H1 (cell line): ENCODE measurements at regions not wholly inside any gene's neighbourhood (a gene's known extent, or its start where the extent isn't known, plus 50 kb on each side); places are given as distances from the start of the nearest gene placed in this dataset.

Source experiments
- CTCF ChIA-PET: fragments of 300-600 bp; sonication (Branson Sonifier 250); formaldehyde crosslinking; loops from one replicate; lab custom pipeline; 2021; ENCODE audit not compliant: partially characterized antibody; lab: Charles Lee
- POLR2A ChIA-PET: fragments of 300-600 bp; sonication (Branson Sonifier 250); formaldehyde crosslinking; loops from one replicate; lab custom pipeline; 2021; ENCODE audit warnings: inconsistent platforms; ENCODE audit not compliant: partially characterized antibody; lab: Charles Lee
- DNase-seq, 2 experiments: peaks; one replicate each; pipeline versions ENCODE4 v3.0.0 to v3.0.0-alpha.2; 2010 to 2022; ENCODE audit warnings: low spot score in 2 of 2, low read depth in 1 of 2, mixed read lengths in 1 of 2
- FAIRE-seq: peaks from 2 replicates; lab custom pipeline; 2011; peaks lifted over from hg19 to GRCh38; lab: Jason Lieb, UNC
- H2AFZ ChIP-seq: 2 replicates; pipeline ENCODE4 v1.8.1; 2012; ENCODE audit warnings: low read length, inconsistent platforms
- H2AK5ac ChIP-seq: 2 replicates; pipeline ENCODE4 v1.6.1; 2013; ENCODE audit warnings: low read depth, low read length
- H2BK120ac ChIP-seq: replicated peaks from 2 replicates; pipeline ENCODE3; 2013; ENCODE audit warnings: low read depth, low read length, inconsistent platforms
- H2BK12ac ChIP-seq: 2 replicates; pipeline ENCODE4 v1.6.1; 2013; ENCODE audit warnings: low read depth, low read length
- H2BK15ac ChIP-seq: 2 replicates; pipeline ENCODE4 v1.6.1; 2013; ENCODE audit warnings: low read length
- H2BK20ac ChIP-seq: 2 replicates; pipeline ENCODE4 v1.6.1; 2013; ENCODE audit warnings: low read length
- H2BK5ac ChIP-seq: 2 replicates; pipeline ENCODE4 v1.6.1; 2013; ENCODE audit warnings: low read depth, low read length
- H3K14ac ChIP-seq: 2 replicates; pipeline ENCODE4 v1.6.1; 2013; ENCODE audit warnings: inconsistent platforms; ENCODE audit not compliant: insufficient read length
- H3K18ac ChIP-seq: 2 replicates; pipeline ENCODE4 v1.6.1; 2013; ENCODE audit warnings: low read length; ENCODE audit errors: extremely low read depth
- H3K23ac ChIP-seq: 2 replicates; pipeline ENCODE4 v1.6.1; 2013; ENCODE audit warnings: inconsistent platforms; ENCODE audit not compliant: insufficient read length
- H3K23me2 ChIP-seq: 2 replicates; pipeline ENCODE4 v1.6.1; 2013; ENCODE audit warnings: low read depth, low read length
- H3K27ac ChIP-seq: 2 replicates; pipeline ENCODE4 v1.6.1; 2011; ENCODE audit warnings: low read depth, low read length, inconsistent platforms
- H3K27me3 ChIP-seq, 4 experiments: replicated peaks in 1 of 4; 1 replicate in 1 of 4; 2 replicates in 3 of 4; pipeline versions ENCODE4 v1.6.1 to v1.8.1; 2011 to 2013; ENCODE audit warnings: low read length in 3 of 4, mild to moderate bottlenecking in 3 of 4, inconsistent platforms in 2 of 4, mixed read lengths in 2 of 4, moderate library complexity in 1 of 4; ENCODE audit not compliant: control insufficient read depth in 3 of 4, insufficient read depth in 3 of 4; ENCODE audit errors: extremely low read depth in 1 of 4
- H3K36me3 ChIP-seq, 4 experiments: 2 replicates each; pipeline versions ENCODE4 v1.6.1 to v1.8.1; 2011 to 2013; ENCODE audit warnings: mild to moderate bottlenecking in 4 of 4, low read length in 3 of 4, moderate library complexity in 2 of 4, control low read depth in 1 of 4, inconsistent platforms in 1 of 4; ENCODE audit not compliant: insufficient read depth in 4 of 4, control insufficient read depth in 2 of 4
- H3K4ac ChIP-seq: replicated peaks from 2 replicates; pipeline ENCODE3; 2013; ENCODE audit warnings: low read length, low read depth, mixed read lengths, inconsistent platforms; ENCODE audit not compliant: insufficient read length
- H3K4me1 ChIP-seq, 4 experiments: replicated peaks in 1 of 4; 1 replicate in 1 of 4; 2 replicates in 3 of 4; pipeline versions ENCODE4 v1.6.1 to v1.8.1; 2011 to 2013; ENCODE audit warnings: low read length in 3 of 4, inconsistent platforms in 2 of 4, mixed read lengths in 1 of 4; ENCODE audit not compliant: insufficient read depth in 4 of 4, control insufficient read depth in 3 of 4
- H3K4me2 ChIP-seq, 2 experiments: 2 replicates each; pipeline versions ENCODE4 v1.6.1 to v1.8.1; 2011 to 2013; ENCODE audit warnings: low read depth in 2 of 2, low read length in 2 of 2, control low read depth in 1 of 2, inconsistent platforms in 1 of 2, mild to moderate bottlenecking in 1 of 2; ENCODE audit not compliant: insufficient read depth in 1 of 2
- H3K4me3 ChIP-seq, 4 experiments: fragments of 200-600, 300-600 bp in 1 of 4; sonication (generic), shearing (Covaris generic), sonication (Bioruptor Twin) in 1 of 4; 2 replicates each; pipeline versions ENCODE4 v1.5.1 to v1.8.1; 2011 to 2016; ENCODE audit warnings: low read length in 4 of 4, low read depth in 3 of 4, control low read depth in 2 of 4, inconsistent platforms in 2 of 4, mild to moderate bottlenecking in 2 of 4, mixed read lengths in 1 of 4, moderate library complexity in 1 of 4; ENCODE audit not compliant: insufficient read depth in 2 of 4; ENCODE audit errors: extremely low read depth in 1 of 4
- H3K56ac ChIP-seq: replicated peaks from 2 replicates; pipeline ENCODE3; 2013; ENCODE audit warnings: low read depth, mild to moderate bottlenecking, mixed read lengths, low read length, inconsistent platforms; ENCODE audit not compliant: insufficient read length
- H3K79me1 ChIP-seq: 2 replicates; pipeline ENCODE4 v1.6.1; 2013; ENCODE audit warnings: low read depth, low read length, control low read depth
- H3K79me2 ChIP-seq, 2 experiments: 2 replicates each; pipeline versions ENCODE4 v1.6.1 to v1.8.1; 2012 to 2013; ENCODE audit warnings: low read length in 2 of 2, mild to moderate bottlenecking in 2 of 2, inconsistent platforms in 1 of 2; ENCODE audit not compliant: insufficient read depth in 2 of 2, control insufficient read depth in 1 of 2
- H3K9ac ChIP-seq, 4 experiments: replicated peaks in 1 of 4; 1 replicate in 1 of 4; 2 replicates in 3 of 4; pipeline versions ENCODE4 v1.6.1 to v1.8.1; 2011 to 2013; ENCODE audit warnings: low read depth in 3 of 4, low read length in 3 of 4, control low read depth in 2 of 4, mild to moderate bottlenecking in 2 of 4, moderate library complexity in 2 of 4, inconsistent platforms in 1 of 4; ENCODE audit errors: extremely low read depth in 1 of 4
- H3K9me3 ChIP-seq, 2 experiments: 2 replicates each; pipeline versions ENCODE4 v1.6.1 to v1.8.1; 2012 to 2013; ENCODE audit warnings: mild to moderate bottlenecking in 2 of 2, moderate library complexity in 2 of 2, control low read depth in 1 of 2, inconsistent platforms in 1 of 2, low read depth in 1 of 2, low read length in 1 of 2, mixed read lengths in 1 of 2; ENCODE audit not compliant: insufficient read depth in 2 of 2
- H4K20me1 ChIP-seq, 2 experiments: replicated peaks in 1 of 2; 2 replicates each; pipeline versions ENCODE3 to v1.8.1; 2011 to 2013; ENCODE audit warnings: inconsistent platforms in 2 of 2, low read length in 2 of 2, mild to moderate bottlenecking in 1 of 2; ENCODE audit not compliant: insufficient read depth in 2 of 2, control insufficient read depth in 1 of 2
- H4K5ac ChIP-seq: 2 replicates; pipeline ENCODE4 v1.6.1; 2013; ENCODE audit warnings: low read length, low read depth, mixed read lengths, inconsistent platforms; ENCODE audit not compliant: insufficient read length
- H4K8ac ChIP-seq: 2 replicates; pipeline ENCODE4 v1.8.0; 2013; ENCODE audit warnings: mild to moderate bottlenecking, moderate library complexity, low read length, inconsistent platforms; ENCODE audit not compliant: insufficient read depth; ENCODE audit errors: extremely low read depth
- H4K91ac ChIP-seq: replicated peaks from 2 replicates; pipeline ENCODE3; 2013; ENCODE audit warnings: low read length, mixed read lengths, inconsistent platforms; ENCODE audit not compliant: insufficient read length
- ASH2L ChIP-seq: fragments of 200-600, 300-600 bp; sonication (generic); IDR thresholded peaks from one replicate; pipeline ENCODE4 v1.7.1; 2017; ENCODE audit warnings: low read length
- JUND ChIP-seq: IDR thresholded peaks from 2 replicates; pipeline ENCODE4 v1.6.1; 2011; ENCODE audit warnings: mild to moderate bottlenecking, improper control_type of control experiment, low read length
- POU5F1 ChIP-seq: IDR thresholded peaks from 2 replicates; pipeline ENCODE4 v1.6.1; 2011; ENCODE audit warnings: low read depth, mild to moderate bottlenecking, low read length, moderate library complexity
- RXRA ChIP-seq: IDR thresholded peaks from 2 replicates; pipeline ENCODE4 v1.6.1; 2011; ENCODE audit warnings: low read depth, mild to moderate bottlenecking, low read length, moderate library complexity; ENCODE audit not compliant: insufficient read depth
- SRF ChIP-seq: IDR thresholded peaks from 2 replicates; pipeline ENCODE4 v1.6.1; 2011; ENCODE audit warnings: mild to moderate bottlenecking, low read depth, low read length, moderate library complexity
- TCF12 ChIP-seq: IDR thresholded peaks from 2 replicates; pipeline ENCODE4 v1.6.1; 2011; ENCODE audit warnings: low read depth, mild to moderate bottlenecking, low read length
- WGBS, 2 experiments: shearing (Covaris generic) in 1 of 2; methylation state at CpG; one replicate each; pipeline versions ENCODE4 v1.1.6 to v1.1.7; 2013 to 2015; ENCODE audit warnings: low lambda C conversion rate in 2 of 2, mixed read lengths in 2 of 2, inconsistent platforms in 1 of 2, low coverage in 1 of 2, missing lambda C conversion rate in 1 of 2; ENCODE audit not compliant: insufficient replicate concordance in 2 of 2, insufficient coverage in 1 of 2, insufficient read length in 1 of 2; ENCODE audit errors: extremely low coverage in 1 of 2, missing lambda C conversion rate in 1 of 2; 5-methylcytosine and 5-hydroxymethylcytosine counted together

- Histone ChIP-seq H3K27me3 (no peaks in the 10 kb centered on the region), H3K23me2 (no peaks in the 10 kb centered on the region), H3K23ac (no peak overlapping the region), H2BK12ac (no peak overlapping the region), H3K4me1 (no peaks in the 10 kb centered on the region), H3K18ac (no peak overlapping the region), H3K36me3 (peaks cover 0 to 14% (median 0%) of the 10 kb centered on the region in 4 experiments; a peak in 2 of 8 replicates), H3K4ac (no peak overlapping the region), H3K56ac (no peak overlapping the region), H4K8ac (no peak overlapping the region), H4K91ac (no peak overlapping the region), H3K79me2 (no peaks in the 10 kb centered on the region), H3K9me3 (no peaks in the 10 kb centered on the region), H3K14ac (no peak overlapping the region), H2BK120ac (no peak overlapping the region), H2AK5ac (no peak overlapping the region), H2AFZ (0 out of 2 replicates have a peak overlapping the region, but pooled peaks have one; percentile 10), H4K5ac (no peak overlapping the region), H2BK20ac (no peak overlapping the region), H3K79me1 (no peaks in the 10 kb centered on the region), H4K20me1 (no peaks in the 10 kb centered on the region), H3K9ac (no peak overlapping the region), H3K4me3 (no peak overlapping the region), H3K27ac (no peak overlapping the region), H2BK5ac (no peak overlapping the region), H2BK15ac (no peak overlapping the region), H3K4me2 (no peak overlapping the region)
- DNase-seq (no peak), FAIRE-seq (no peak)
- no peak for TF ChIP-seq ASH2L
- TF ChIP-seq RXRA = no peak
- TF ChIP-seq TCF12 = no peak
- TF ChIP-seq JUND = no peak
- TF ChIP-seq POU5F1 = no peak
- no peak for TF ChIP-seq SRF
- ChIA-PET POLR2A (no interaction called here), CTCF (interaction anchor here (0.6 to 2.4 kb wide), 15 partner anchors 22 to 662 kb away, joined by 3 to 10 read pairs (median 3); no protein-coding TSS in a partner anchor)
- WGBS, 2 experiments = 90% methylated on average over 5 of the region's 5 CpGs; no CpG with 5 or more reads in 1 of the 2 experiments
These were observed 298.8 kb downstream of the RASEF start for GRCh38 chr9:82764061-82764668.
